DLD1 (cell line): ENCODE measurements at regions not wholly inside any gene's neighbourhood (a gene's known extent, or its start where the extent isn't known, plus 50 kb on each side); places are given as distances from the start of the nearest gene placed in this dataset.

Experiments used
- in situ Hi-C: cut with HindIII; loops from 2 replicates; pipeline ENCODE4 v1.10.0; 2017; ENCODE audit warnings: low sequenced_read_pairs

DNA sequence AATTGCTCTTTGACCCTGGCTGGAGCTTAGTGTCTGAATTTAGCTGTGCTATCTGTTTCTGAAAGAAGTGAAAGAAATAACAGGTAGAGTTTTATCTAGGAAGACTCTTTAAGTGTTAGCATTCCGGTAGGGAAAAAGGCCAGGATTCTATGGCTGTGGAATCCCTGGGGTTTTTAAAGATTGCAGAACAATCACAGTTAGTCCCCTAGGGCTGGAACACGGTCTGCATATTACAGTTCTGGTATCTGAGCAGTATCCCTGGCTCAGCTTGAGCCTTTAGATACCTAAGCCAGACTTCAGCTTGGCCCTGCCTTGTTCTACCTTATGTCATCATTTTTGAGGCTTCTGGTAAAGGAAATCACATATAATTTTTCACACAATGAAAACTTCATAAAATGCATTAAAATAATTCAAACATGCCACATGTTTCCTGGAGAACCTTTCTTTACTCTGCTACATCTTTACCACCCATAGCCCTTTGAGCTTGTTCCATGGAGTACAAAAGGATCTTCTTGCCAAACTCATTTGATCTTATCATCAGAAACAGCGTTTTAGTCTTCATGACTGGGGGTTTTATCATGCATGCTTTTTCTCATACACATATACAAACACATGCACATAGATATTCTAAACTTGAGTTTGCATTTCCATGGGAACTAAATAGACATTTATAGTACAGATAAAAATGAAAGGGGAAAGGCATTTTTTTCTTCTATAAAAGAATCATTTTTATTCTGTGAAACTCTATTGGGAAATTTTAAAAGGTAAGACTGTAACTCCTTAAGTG, 410.8 kb downstream of the CETN3 start:
- in situ Hi-C loops = no loop called here

GRCh38 chr5:89996890-89997289, 412.7 kb downstream of the CETN3 start:
- in situ Hi-C loops = no loop called here

DNA sequence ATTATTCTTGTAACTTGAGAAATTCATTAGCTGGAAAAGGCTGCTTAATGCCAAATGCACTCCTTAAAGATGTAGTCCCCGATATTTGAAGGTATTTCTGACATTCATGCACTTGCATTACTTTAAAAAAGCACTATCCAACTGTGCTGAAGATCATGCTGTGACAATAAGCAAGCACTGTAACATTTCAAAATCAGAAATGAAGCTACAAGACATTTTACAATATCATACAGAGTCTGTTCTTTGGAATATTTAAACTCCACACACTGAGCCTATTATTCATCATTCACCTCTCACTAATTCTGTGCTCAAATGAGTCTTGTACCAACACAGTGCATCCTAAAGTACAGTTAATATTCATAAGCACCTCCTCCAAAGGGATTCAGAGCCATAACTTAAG, 413.2 kb downstream of the CETN3 start:
- in situ Hi-C loops = no loop called here

DNA sequence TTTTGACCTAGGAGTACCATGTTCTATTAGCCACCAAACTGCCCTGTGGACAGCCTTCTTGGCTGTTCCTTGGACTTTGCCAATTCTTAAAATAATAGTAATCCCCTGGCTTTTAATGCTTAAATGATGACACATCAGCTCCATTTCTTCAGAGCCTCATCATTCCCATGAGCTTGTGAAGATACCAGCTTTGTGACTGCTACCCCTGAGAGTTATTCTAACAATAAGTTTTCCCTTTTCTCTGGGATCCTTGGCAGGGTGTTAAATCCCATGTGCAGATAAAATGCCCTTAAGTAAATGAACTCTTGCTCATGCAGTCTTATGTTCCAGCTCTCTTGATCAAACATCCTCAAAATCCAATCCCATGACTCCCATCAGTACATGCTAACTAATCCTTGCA, 415.3 kb downstream of the CETN3 start:
- in situ Hi-C loops = no loop called here

- in situ Hi-C loops = no loop called here
Measured at GRCh38 chr5:89992201-89992600, 417.4 kb downstream of the CETN3 start.

- in situ Hi-C loops = no loop called here
Measured at GRCh38 chr5:89991592-89991991, 418.0 kb downstream of the CETN3 start.

GRCh38 chr5:89989776-89990175, 419.8 kb downstream of the CETN3 start:
- in situ Hi-C loops = no loop called here

GRCh38 chr5:89988998-89989655, 420.4 kb downstream of the CETN3 start:
- in situ Hi-C loops = no loop called here

- in situ Hi-C loops = no loop called here
Measured at GRCh38 chr5:89988129-89988810, 421.3 kb downstream of the CETN3 start.

- in situ Hi-C loops = no loop called here
Measured at GRCh38 chr5:89983216-89983615, 426.3 kb downstream of the CETN3 start.

DNA sequence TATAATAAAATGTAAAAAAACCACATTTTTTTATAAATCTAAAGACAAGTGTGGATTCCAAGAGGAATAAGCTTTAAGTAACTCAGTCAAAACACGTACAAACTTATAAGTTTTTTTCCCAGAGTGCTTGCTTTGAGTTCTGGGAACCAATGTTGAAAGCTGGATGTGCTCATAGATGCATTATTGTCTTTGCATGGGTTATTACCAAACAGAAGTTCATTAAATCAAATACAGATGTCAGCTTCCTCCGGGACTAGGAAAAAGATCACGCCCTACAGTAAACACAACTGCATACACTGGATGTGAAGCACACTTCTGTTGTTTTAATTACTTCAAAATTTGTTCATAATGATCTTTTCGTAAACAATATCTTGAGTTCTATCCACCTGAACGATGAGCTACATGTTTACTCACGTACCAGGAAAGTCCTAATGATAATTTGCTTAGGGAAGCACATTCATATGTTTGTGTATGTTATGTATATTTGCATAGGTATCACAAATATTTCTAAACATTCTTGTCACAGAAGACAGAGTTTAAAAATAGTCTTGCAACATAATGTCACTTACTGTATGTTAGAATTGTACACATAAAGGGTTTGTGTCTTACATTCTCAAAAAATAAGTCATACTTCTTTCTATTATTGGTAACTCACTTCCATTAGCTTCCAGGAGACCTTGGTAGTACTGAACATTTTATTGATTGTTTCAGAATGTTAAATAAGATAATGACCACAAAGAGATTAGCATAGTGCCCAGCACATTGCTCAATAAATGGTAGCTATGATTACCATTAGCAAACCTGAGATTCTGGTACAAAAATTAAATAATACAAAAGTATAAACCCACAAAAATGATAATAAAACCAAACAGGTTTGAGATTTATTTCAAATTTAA, 427.4 kb downstream of the CETN3 start:
- in situ Hi-C loops = no loop called here

- in situ Hi-C loops = no loop called here
Measured at GRCh38 chr5:89981021-89981420, 428.5 kb downstream of the CETN3 start.

GRCh38 chr5:89973516-89973915, 436.0 kb downstream of the CETN3 start:
- in situ Hi-C loops = no loop called here

DNA sequence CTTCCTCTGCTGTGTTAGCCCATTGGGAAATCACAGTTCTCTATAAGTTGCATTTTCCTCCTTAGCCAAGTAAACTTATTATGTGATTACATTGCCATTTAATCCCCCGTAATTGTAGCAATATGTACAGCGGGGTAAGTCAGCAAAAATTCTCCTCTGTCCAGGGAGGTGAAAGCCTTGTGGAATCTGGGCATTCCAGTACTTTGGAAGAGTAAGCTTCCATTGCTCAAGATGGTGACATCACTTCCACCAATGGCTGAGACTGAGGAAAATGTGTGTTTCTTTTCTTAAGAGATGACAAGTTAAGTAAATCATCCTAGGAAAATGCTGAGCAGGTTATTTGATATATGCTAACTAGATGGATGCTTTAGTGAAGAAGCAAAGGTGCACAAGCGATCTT, 436.7 kb downstream of the CETN3 start:
- in situ Hi-C loops = no loop called here

DNA sequence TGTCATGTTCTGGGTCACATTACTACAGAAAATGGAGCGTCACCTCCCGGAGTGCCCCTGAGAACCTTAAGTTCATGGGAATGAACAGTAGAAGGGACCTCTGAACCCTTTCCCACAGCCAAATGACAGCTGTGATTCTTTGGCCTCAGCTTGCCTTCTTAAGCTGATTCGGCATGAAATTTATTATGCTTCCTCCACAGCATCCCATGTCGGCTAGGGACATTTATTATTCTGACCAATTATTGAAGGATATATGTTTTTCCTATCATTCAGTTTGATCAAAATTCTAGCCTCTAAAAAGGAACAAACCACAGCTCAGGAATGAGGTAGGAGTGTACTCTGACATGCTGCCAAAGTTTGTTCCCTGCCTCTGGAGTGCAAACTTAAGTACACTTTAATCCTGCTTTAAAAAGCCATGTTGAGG, 440.6 kb downstream of the CETN3 start:
- in situ Hi-C loops = no loop called here

- in situ Hi-C loops = no loop called here
Measured at GRCh38 chr5:89967771-89968444, 441.6 kb downstream of the CETN3 start.

GRCh38 chr5:89956838-89957237, 452.7 kb downstream of the CETN3 start:
- in situ Hi-C loops = no loop called here

GRCh38 chr5:89954916-89955315, 454.6 kb downstream of the CETN3 start:
- in situ Hi-C loops = no loop called here

DNA sequence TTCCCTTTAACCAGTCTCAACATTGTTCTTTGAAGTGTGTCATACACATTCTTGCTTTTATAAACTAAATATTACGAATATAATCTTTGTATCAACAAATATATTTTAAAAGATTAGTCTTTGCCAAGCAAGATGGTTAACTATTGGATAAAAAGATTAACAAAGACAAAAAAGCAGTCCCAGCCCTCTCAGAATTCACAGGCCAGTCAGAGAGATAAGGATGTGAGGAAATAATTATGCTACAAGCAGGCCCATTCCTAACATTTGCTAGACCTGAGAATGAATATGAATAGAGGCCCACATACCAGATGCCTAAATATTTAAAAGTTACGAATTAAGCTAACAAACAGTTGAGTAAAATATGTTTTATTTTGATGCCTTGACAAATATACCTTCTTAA, 457.7 kb downstream of the CETN3 start:
- in situ Hi-C loops = no loop called here

GRCh38 chr5:89950234-89950633, 459.3 kb downstream of the CETN3 start:
- in situ Hi-C loops = no loop called here
